Testis (tissue), 2 donors: ENCODE measurements at regions not wholly inside any gene's neighbourhood (a gene's known extent, or its start where the extent isn't known, plus 50 kb on each side); places are given as distances from the start of the nearest gene placed in this dataset.

Experiments
- DNase-seq: peaks from one replicate; pipeline ENCODE4 v3.0.0-alpha.2; 2019
- H3K27ac ChIP-seq, 2 donors: fragments of 200-600 bp; sonication (generic); one replicate each; pipeline ENCODE4 v1.5.1; 2019
- H3K27me3 ChIP-seq: fragments of 200-600 bp; sonication (generic); one replicate; pipeline ENCODE4 v1.5.1; 2019
- H3K36me3 ChIP-seq: fragments of 200-600 bp; sonication (generic); one replicate; pipeline ENCODE4 v1.5.1; 2017; ENCODE audit warnings: low read depth; ENCODE audit errors: missing control alignments
- H3K4me1 ChIP-seq: fragments of 200-600 bp; sonication (generic); one replicate; pipeline ENCODE4 v1.5.1; 2019
- H3K4me3 ChIP-seq, 2 donors: fragments of 200-600 bp; sonication (generic); one replicate each; pipeline ENCODE4 v1.5.1; 2017 to 2019
- H3K9me3 ChIP-seq: fragments of 200-600 bp; sonication (generic); one replicate; pipeline ENCODE4 v1.5.1; 2017
- POLR2A ChIP-seq: fragments of 450-650 bp; IDR thresholded peaks from one replicate; pipeline ENCODE4 v1.6.1; 2017; ENCODE audit warnings: antibody characterized with exemption, mild to moderate bottlenecking, moderate library complexity
- WGBS, 2 donors: methylation state at CpG; one replicate each; pipeline ENCODE4 v1.1.5; 2018; 5-methylcytosine and 5-hydroxymethylcytosine counted together
- intact Hi-C: fragments of 100-400 bp; cut with DNase I; formaldehyde crosslinking; loops from one replicate; pipeline ENCODE4 v1.15.1; 2023; ENCODE audit warnings: low total_unique reads
- TF ChIP-seq, protein P1 (sequence below), 3 experiments: fragments of 450-650 bp in 2 of 3; fragments of 200-600 bp in 1 of 3; sonication (generic) in 1 of 3; IDR thresholded peaks; one replicate each; pipeline ENCODE4 v1.5.1; 2016 to 2019; ENCODE audit warnings: antibody characterized with exemption in 3 of 3, mild to moderate bottlenecking in 2 of 3, moderate library complexity in 1 of 3

DNA sequence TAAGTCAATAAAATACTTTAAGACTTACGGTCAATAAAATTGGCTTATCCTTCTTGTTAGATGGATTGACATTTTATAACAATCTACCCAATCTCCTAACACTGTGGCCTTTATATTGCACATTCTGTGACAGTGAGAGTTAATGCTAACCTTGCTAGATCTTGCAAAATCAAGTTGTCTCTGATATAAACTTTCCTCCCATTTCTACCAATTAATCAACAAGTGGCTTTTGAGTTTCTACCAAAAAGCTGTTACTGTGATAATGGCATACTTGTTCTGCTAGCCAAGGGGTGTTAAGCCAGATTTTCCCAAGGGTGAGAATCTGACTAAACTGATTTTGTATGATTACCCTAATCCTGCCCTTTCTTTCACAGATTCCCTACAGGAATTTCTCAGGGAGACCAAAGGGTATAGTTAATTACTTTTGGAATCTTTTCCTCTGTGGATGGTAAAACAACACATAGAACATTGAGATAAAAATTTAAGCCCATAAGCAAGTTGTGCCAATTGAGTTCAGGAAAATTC is 174.1 kb upstream of the SUCLG2 start:
- TF ChIP-seq, protein P1, sequence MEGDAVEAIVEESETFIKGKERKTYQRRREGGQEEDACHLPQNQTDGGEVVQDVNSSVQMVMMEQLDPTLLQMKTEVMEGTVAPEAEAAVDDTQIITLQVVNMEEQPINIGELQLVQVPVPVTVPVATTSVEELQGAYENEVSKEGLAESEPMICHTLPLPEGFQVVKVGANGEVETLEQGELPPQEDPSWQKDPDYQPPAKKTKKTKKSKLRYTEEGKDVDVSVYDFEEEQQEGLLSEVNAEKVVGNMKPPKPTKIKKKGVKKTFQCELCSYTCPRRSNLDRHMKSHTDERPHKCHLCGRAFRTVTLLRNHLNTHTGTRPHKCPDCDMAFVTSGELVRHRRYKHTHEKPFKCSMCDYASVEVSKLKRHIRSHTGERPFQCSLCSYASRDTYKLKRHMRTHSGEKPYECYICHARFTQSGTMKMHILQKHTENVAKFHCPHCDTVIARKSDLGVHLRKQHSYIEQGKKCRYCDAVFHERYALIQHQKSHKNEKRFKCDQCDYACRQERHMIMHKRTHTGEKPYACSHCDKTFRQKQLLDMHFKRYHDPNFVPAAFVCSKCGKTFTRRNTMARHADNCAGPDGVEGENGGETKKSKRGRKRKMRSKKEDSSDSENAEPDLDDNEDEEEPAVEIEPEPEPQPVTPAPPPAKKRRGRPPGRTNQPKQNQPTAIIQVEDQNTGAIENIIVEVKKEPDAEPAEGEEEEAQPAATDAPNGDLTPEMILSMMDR (IDR thresholded peaks at IDR 0.05): no peak
- no peak for TF ChIP-seq POLR2A
- Histone ChIP-seq H3K4me1 (no peaks in the 10 kb centered on the region), H3K27ac (no peak overlapping the region), H3K36me3 (no peaks in the 10 kb centered on the region), H3K9me3 (no peaks in the 10 kb centered on the region), H3K4me3 (no peak overlapping the region), H3K27me3 (no peaks in the 10 kb centered on the region)
- DNase-seq: no peak
- WGBS, 2 donors: 81 to 97% methylated on average over 1 of the region's 1 CpG
- intact Hi-C loops: no loop called here

GRCh38 chr3:67821135-67821534 is 166.7 kb upstream of the SUCLG2 start:
- Histone ChIP-seq H3K4me1 (no peaks in the 10 kb centered on the region), H3K4me3 (no peak overlapping the region), H3K27ac (no peak overlapping the region), H3K36me3 (no peaks in the 10 kb centered on the region), H3K27me3 (no peaks in the 10 kb centered on the region), H3K9me3 (no peaks in the 10 kb centered on the region)
- DNase-seq: no peak
- 82 to 85% methylated on average over 4 of the region's 4 CpGs for WGBS, 2 donors
- TF ChIP-seq, protein P1 (IDR thresholded peaks at IDR 0.05): no peak
- no peak for TF ChIP-seq POLR2A
- intact Hi-C loops: no loop called here

GRCh38 chr3:67819447-67819846 is 165.0 kb upstream of the SUCLG2 start:
- no peak for TF ChIP-seq POLR2A
- TF ChIP-seq, protein P1 (IDR thresholded peaks at IDR 0.05): peak in 1 of 3 experiments; percentile 10
- H3K27me3 ChIP-seq: no peaks in the 10 kb centered on the region
- no peaks in the 10 kb centered on the region for H3K9me3 ChIP-seq
- DNase-seq: peak; percentile 18
- no peaks in the 10 kb centered on the region for H3K4me1 ChIP-seq
- intact Hi-C loops: no loop called here
- no peak overlapping the region for H3K27ac ChIP-seq
- WGBS, 2 donors: 57 to 68% methylated on average over 1 of the region's 1 CpG
- H3K36me3 ChIP-seq: no peaks in the 10 kb centered on the region
- no peak overlapping the region for H3K4me3 ChIP-seq

- no peak overlapping the region for H3K4me3 ChIP-seq
- no peak for TF ChIP-seq POLR2A
- TF ChIP-seq, protein P1 (IDR thresholded peaks at IDR 0.05): no peak
- no peaks in the 10 kb centered on the region for H3K27me3 ChIP-seq
- H3K4me1 ChIP-seq: no peaks in the 10 kb centered on the region
- WGBS, 2 donors: 70 to 79% methylated on average over 4 of the region's 4 CpGs
- no peak overlapping the region for H3K27ac ChIP-seq
- no peak for DNase-seq
- no peaks in the 10 kb centered on the region for H3K36me3 ChIP-seq
- intact Hi-C loops: no loop called here
- no peaks in the 10 kb centered on the region for H3K9me3 ChIP-seq
These were observed 155.0 kb upstream of the SUCLG2 start for GRCh38 chr3:67809370-67809935.

GRCh38 chr3:67808906-67809305 is 154.5 kb upstream of the SUCLG2 start:
- 80 to 88% methylated on average over 3 of the region's 3 CpGs for WGBS, 2 donors
- intact Hi-C loops: no loop called here
- no peak for DNase-seq
- Histone ChIP-seq H3K27me3 (no peaks in the 10 kb centered on the region), H3K4me1 (no peaks in the 10 kb centered on the region), H3K9me3 (no peaks in the 10 kb centered on the region), H3K36me3 (no peaks in the 10 kb centered on the region), H3K27ac (no peak overlapping the region), H3K4me3 (no peak overlapping the region)
- TF ChIP-seq POLR2A: no peak
- TF ChIP-seq, protein P1 (IDR thresholded peaks at IDR 0.05): no peak
